ENCODE measurements at regions not wholly inside any gene's neighbourhood (a gene's known extent, or its start where the extent isn't known, plus 50 kb on each side); places are given as distances from the start of the nearest gene placed in this dataset.

GRCh38 chr2:156077041-156077742 lies 255.3 kb downstream of the NR4A2 start:
- in situ Hi-C loops (cut with HindIII; ENCODE audit: low sequenced_read_pairs) = no loop called here
- DNase-seq (ENCODE audit: low read depth) = no peak
- no peak for TF ChIP-seq CTCF (IDR thresholded peaks at IDR 0.05; ENCODE audit: low read depth, low read length, missing control alignments)
- H3K4me3 ChIP-seq (ENCODE audit: low read depth, low read length) = no peak overlapping the region

GRCh38 chr2:156065912-156066311 lies 266.6 kb downstream of the NR4A2 start:
- H3K4me3 ChIP-seq (ENCODE audit: low read depth, low read length) = no peak overlapping the region
- in situ Hi-C loops (cut with HindIII; ENCODE audit: low sequenced_read_pairs) = no loop called here
- no peak for DNase-seq (ENCODE audit: low read depth)
- TF ChIP-seq CTCF (IDR thresholded peaks at IDR 0.05; ENCODE audit: low read depth, low read length, missing control alignments) = no peak

- no peak overlapping the region for H3K4me3 ChIP-seq (ENCODE audit: low read depth, low read length)
- DNase-seq (ENCODE audit: low read depth) = no peak
- no peak for TF ChIP-seq CTCF (IDR thresholded peaks at IDR 0.05; ENCODE audit: low read depth, low read length, missing control alignments)
- in situ Hi-C loops (cut with HindIII; ENCODE audit: low sequenced_read_pairs) = no loop called here
These were observed 268.0 kb downstream of the NR4A2 start for GRCh38 chr2:156064540-156064939.

- TF ChIP-seq CTCF (IDR thresholded peaks at IDR 0.05; ENCODE audit: low read depth, low read length, missing control alignments) = no peak
- in situ Hi-C loops (cut with HindIII; ENCODE audit: low sequenced_read_pairs) = no loop called here
- no peak overlapping the region for H3K4me3 ChIP-seq (ENCODE audit: low read depth, low read length)
- DNase-seq (ENCODE audit: low read depth) = no peak
These were observed 274.9 kb downstream of the NR4A2 start for GRCh38 chr2:156057647-156058046.

- in situ Hi-C loops (cut with HindIII; ENCODE audit: low sequenced_read_pairs) = no loop called here
- no peak for DNase-seq (ENCODE audit: low read depth)
- TF ChIP-seq CTCF (IDR thresholded peaks at IDR 0.05; ENCODE audit: low read depth, low read length, missing control alignments) = no peak
- no peak overlapping the region for H3K4me3 ChIP-seq (ENCODE audit: low read depth, low read length)
These were observed 277.5 kb downstream of the NR4A2 start for GRCh38 chr2:156054983-156055382.

GRCh38 chr2:156046900-156047299 lies 285.6 kb downstream of the NR4A2 start:
- DNase-seq (ENCODE audit: low read depth) = no peak
- TF ChIP-seq CTCF (IDR thresholded peaks at IDR 0.05; ENCODE audit: low read depth, low read length, missing control alignments) = no peak
- H3K4me3 ChIP-seq (ENCODE audit: low read depth, low read length) = no peak overlapping the region
- in situ Hi-C loops (cut with HindIII; ENCODE audit: low sequenced_read_pairs) = no loop called here

Data from astrocyte of the cerebellum (primary cell).